ENCODE measurements at regions not wholly inside any gene's neighbourhood (a gene's known extent, or its start where the extent isn't known, plus 50 kb on each side); places are given as distances from the start of the nearest gene placed in this dataset.
"Not testable (repeated sequence)": the region's sequence is repeated elsewhere in the genome, so short reads cannot be mapped to it uniquely, and the experiment has no call there.

GRCh38 chr17:21509356-21509755 lies 133.2 kb downstream of the KCNJ12 start:
- not testable (repeated sequence) for TF ChIP-seq CTCF, POLR2A, EP300, POLR2AphosphoS5 (IDR thresholded peaks at IDR 0.05)

Data from stomach (tissue), 4 donors.